PC-3 (cell line): ENCODE measurements at regions not wholly inside any gene's neighbourhood (a gene's known extent, or its start where the extent isn't known, plus 50 kb on each side); places are given as distances from the start of the nearest gene placed in this dataset.

Experiments used
- ATAC-seq: fragments of 200-7000 bp; cut with Tn5 transposase; 2 replicates; pipeline ENCODE4 v1.9.1; 2020; ENCODE audit warnings: mild to moderate bottlenecking, moderate library complexity
- BruUV-seq: library from RNA; stranded (reverse); fragments of 400-500 nt; replicated peaks from 2 replicates; lab custom pipeline; 2021; lab: Mats Ljungman, UMichigan
- CTCF ChIA-PET: fragments of 300-600 bp; sonication (Branson Sonifier 250); formaldehyde crosslinking; loops from one replicate; lab custom pipeline; 2022; ENCODE audit warnings: antibody characterized with exemption; lab: Charles Lee
- POLR2A ChIA-PET: fragments of 300-600 bp; sonication (Branson Sonifier 250); formaldehyde crosslinking; loops from one replicate; lab custom pipeline; 2022; ENCODE audit warnings: antibody characterized with exemption; ENCODE audit not compliant: unreplicated experiment; lab: Charles Lee
- DNase-seq: peaks from one replicate; pipeline ENCODE4 v3.0.0-alpha.2; 2015
- H2AFZ ChIP-seq: fragments of 300-600 bp; sonication (generic); 2 replicates; pipeline ENCODE4 v1.6.0; 2016; ENCODE audit warnings: antibody characterized with exemption, low read length
- H3F3A ChIP-seq: fragments of 300-600 bp; sonication (generic); one replicate; pipeline ENCODE4 v1.6.0; 2017; ENCODE audit warnings: antibody characterized with exemption, low read length, control low read depth, mild to moderate bottlenecking; ENCODE audit not compliant: unreplicated experiment
- H3K27ac ChIP-seq: fragments of 300-600 bp; sonication (generic); 2 replicates; pipeline ENCODE4 v1.5.1; 2016; ENCODE audit warnings: mild to moderate bottlenecking, low read length
- H3K27me3 ChIP-seq: fragments of 300-600 bp; sonication (generic); 2 replicates; pipeline ENCODE4 v1.6.1; 2016; ENCODE audit warnings: low read length, mixed read lengths
- H3K36me3 ChIP-seq: fragments of 300-600 bp; sonication (generic); 2 replicates; pipeline ENCODE4 v1.6.1; 2016; ENCODE audit warnings: low read depth, mixed run types, low read length, mixed read lengths
- H3K4me1 ChIP-seq: fragments of 300-600 bp; sonication (generic); 2 replicates; pipeline ENCODE4 v1.5.1; 2016; ENCODE audit warnings: low read length; ENCODE audit not compliant: insufficient read depth
- H3K4me2 ChIP-seq: fragments of 300-600 bp; sonication (generic); 2 replicates; pipeline ENCODE4 v1.6.0; 2016; ENCODE audit warnings: low read length
- H3K4me3 ChIP-seq: fragments of 300-600 bp; sonication (generic); 2 replicates; pipeline ENCODE4 v1.5.1; 2016; ENCODE audit warnings: mild to moderate bottlenecking, low read length, mixed read lengths
- H3K79me2 ChIP-seq: fragments of 300-600 bp; sonication (generic); 2 replicates; pipeline ENCODE4 v1.6.1; 2017; ENCODE audit warnings: low read length, mixed read lengths
- H3K9ac ChIP-seq: fragments of 300-600 bp; sonication (generic); 2 replicates; pipeline ENCODE4 v1.6.0; 2016; ENCODE audit warnings: mild to moderate bottlenecking, low read length
- H3K9me2 ChIP-seq: fragments of 300-600 bp; sonication (generic); replicated peaks from 2 replicates; pipeline ENCODE4 v1.6.1; 2016; ENCODE audit warnings: mixed run types, low read length, mixed read lengths
- H3K9me3 ChIP-seq: fragments of 300-600 bp; sonication (generic); 2 replicates; pipeline ENCODE4 v1.6.1; 2016; ENCODE audit warnings: low read length, mixed read lengths
- H4K20me1 ChIP-seq: fragments of 300-600 bp; sonication (generic); 2 replicates; pipeline ENCODE4 v1.6.1; 2016; ENCODE audit warnings: low read length, mixed read lengths
- EZH2 ChIP-seq: fragments of 300-600 bp; sonication (generic); IDR thresholded peaks from one replicate; pipeline ENCODE4 v1.6.1; 2017; ENCODE audit warnings: antibody characterized with exemption, mild to moderate bottlenecking, low read length; ENCODE audit not compliant: unreplicated experiment
- EZH2phosphoT487 ChIP-seq: fragments of 300-600 bp; sonication (generic); IDR thresholded peaks from 2 replicates; pipeline ENCODE4 v1.6.1; 2018; ENCODE audit warnings: mild to moderate bottlenecking, antibody characterized with exemption, low read length, borderline replicate concordance
- intact Hi-C: fragments of 100-400 bp; cut with micrococcal nuclease; formaldehyde crosslinking; loops from 2 replicates; pipeline ENCODE4 v1.9.0; 2023
- TF ChIP-seq, protein P1 (sequence below): fragments of 300-600 bp; sonication (generic); conservative IDR thresholded peaks from 2 replicates; pipeline ENCODE4 v1.5.1; 2017; ENCODE audit warnings: antibody characterized with exemption, low read depth, mild to moderate bottlenecking, low read length

- CTCF ChIA-PET, result no interaction called here
Observed at GRCh38 chr1:196059210-196059609, 549.0 kb downstream of the KCNT2 start.

DNA sequence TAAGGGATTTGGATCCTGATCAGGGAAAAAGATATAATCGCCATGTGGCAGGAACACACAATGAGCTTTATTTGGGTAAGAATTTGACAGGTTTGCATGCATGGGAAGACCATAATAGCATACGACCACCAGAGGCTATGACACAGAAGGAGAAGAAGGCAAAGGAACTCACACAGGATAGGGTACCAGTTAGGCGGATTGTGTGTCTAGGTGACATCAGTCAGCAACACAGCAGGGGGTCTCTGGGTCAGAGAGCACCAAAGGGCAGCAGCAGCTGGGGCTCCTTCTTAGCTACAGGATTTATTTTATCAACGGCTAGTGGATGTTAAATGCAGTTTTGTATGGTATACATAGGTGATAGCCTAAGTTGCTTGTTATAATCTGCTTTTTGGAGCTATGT, 551.3 kb downstream of the KCNT2 start:
- no peak for ATAC-seq
- Histone ChIP-seq H3K27ac (no peak overlapping the region), H3K9ac (no peak overlapping the region), H3K27me3 (no peaks in the 10 kb centered on the region), H3K79me2 (no peaks in the 10 kb centered on the region), H3K4me3 (no peak overlapping the region), H3K4me2 (no peak overlapping the region), H3K4me1 (no peaks in the 10 kb centered on the region), H2AFZ (no peak overlapping the region), H4K20me1 (no peaks in the 10 kb centered on the region), H3K9me3 (no peaks in the 10 kb centered on the region), H3K9me2 (no peaks in the 10 kb centered on the region), H3F3A (no peaks in the 10 kb centered on the region), H3K36me3 (no peaks in the 10 kb centered on the region)
- no peak for DNase-seq
- no peak for TF ChIP-seq EZH2phosphoT487
- TF ChIP-seq, protein P1, sequence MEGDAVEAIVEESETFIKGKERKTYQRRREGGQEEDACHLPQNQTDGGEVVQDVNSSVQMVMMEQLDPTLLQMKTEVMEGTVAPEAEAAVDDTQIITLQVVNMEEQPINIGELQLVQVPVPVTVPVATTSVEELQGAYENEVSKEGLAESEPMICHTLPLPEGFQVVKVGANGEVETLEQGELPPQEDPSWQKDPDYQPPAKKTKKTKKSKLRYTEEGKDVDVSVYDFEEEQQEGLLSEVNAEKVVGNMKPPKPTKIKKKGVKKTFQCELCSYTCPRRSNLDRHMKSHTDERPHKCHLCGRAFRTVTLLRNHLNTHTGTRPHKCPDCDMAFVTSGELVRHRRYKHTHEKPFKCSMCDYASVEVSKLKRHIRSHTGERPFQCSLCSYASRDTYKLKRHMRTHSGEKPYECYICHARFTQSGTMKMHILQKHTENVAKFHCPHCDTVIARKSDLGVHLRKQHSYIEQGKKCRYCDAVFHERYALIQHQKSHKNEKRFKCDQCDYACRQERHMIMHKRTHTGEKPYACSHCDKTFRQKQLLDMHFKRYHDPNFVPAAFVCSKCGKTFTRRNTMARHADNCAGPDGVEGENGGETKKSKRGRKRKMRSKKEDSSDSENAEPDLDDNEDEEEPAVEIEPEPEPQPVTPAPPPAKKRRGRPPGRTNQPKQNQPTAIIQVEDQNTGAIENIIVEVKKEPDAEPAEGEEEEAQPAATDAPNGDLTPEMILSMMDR, result no peak
- intact Hi-C loops, result no loop called here
- no TSS peak for BruUV-seq
- POLR2A ChIA-PET, result no interaction called here
- CTCF ChIA-PET, result no interaction called here

More at GRCh38 chr1:196059210-196059609, 549.0 kb downstream of the KCNT2 start:
- BruUV-seq, result no TSS peak
- H3F3A ChIP-seq, result no peaks in the 10 kb centered on the region
- POLR2A ChIA-PET, result no interaction called here
- no peaks in the 10 kb centered on the region for H3K79me2 ChIP-seq
- no peaks in the 10 kb centered on the region for H3K36me3 ChIP-seq
- DNase-seq (peak; percentile 7), ATAC-seq (peak; percentile 45; the same call in 1 of the 2 replicates)
- intact Hi-C loops, result no loop called here
- no peaks in the 10 kb centered on the region for H4K20me1 ChIP-seq
- H3K9me2 ChIP-seq, result no peaks in the 10 kb centered on the region
- no peak overlapping the region for H3K27ac ChIP-seq
- H3K4me2 ChIP-seq, result no peak overlapping the region
- no peak overlapping the region for H2AFZ ChIP-seq
- H3K4me1 ChIP-seq, result no peaks in the 10 kb centered on the region
- H3K9me3 ChIP-seq, result no peaks in the 10 kb centered on the region
- H3K9ac ChIP-seq, result no peak overlapping the region
- H3K27me3 ChIP-seq, result no peaks in the 10 kb centered on the region
- H3K4me3 ChIP-seq, result no peak overlapping the region
- TF ChIP-seq, protein P1, result peak; percentile 15; the same call in 1 of the 2 replicates
- TF ChIP-seq EZH2, result no peak

GRCh38 chr1:196049407-196049806, 558.8 kb downstream of the KCNT2 start:
- BruUV-seq, result no TSS peak
- no peaks in the 10 kb centered on the region for H3K27me3 ChIP-seq
- H4K20me1 ChIP-seq, result no peaks in the 10 kb centered on the region
- intact Hi-C loops, result no loop called here
- no peak overlapping the region for H3K4me3 ChIP-seq
- TF ChIP-seq, protein P1, result no peak
- TF ChIP-seq EZH2, result no peak
- no peak for TF ChIP-seq EZH2phosphoT487
- H3K79me2 ChIP-seq, result no peaks in the 10 kb centered on the region
- no peak overlapping the region for H3K9ac ChIP-seq
- H2AFZ ChIP-seq, result no peak overlapping the region
- H3K4me1 ChIP-seq, result no peaks in the 10 kb centered on the region
- no peak for DNase-seq
- no peaks in the 10 kb centered on the region for H3K9me2 ChIP-seq
- H3K36me3 ChIP-seq, result no peaks in the 10 kb centered on the region
- H3K9me3 ChIP-seq, result no peaks in the 10 kb centered on the region
- ChIA-PET CTCF (no interaction called here), POLR2A (no interaction called here)
- no peak overlapping the region for H3K27ac ChIP-seq
- no peaks in the 10 kb centered on the region for H3F3A ChIP-seq
- H3K4me2 ChIP-seq, result no peak overlapping the region
- no peak for ATAC-seq
